Lower lobe of right lung (tissue), 2 donors: ENCODE measurements at regions not wholly inside any gene's neighbourhood (a gene's known extent, or its start where the extent isn't known, plus 50 kb on each side); places are given as distances from the start of the nearest gene placed in this dataset.

ENCODE experiments used
- ATAC-seq, 2 donors: fragments of 200-7000 bp; cut with Tn5 transposase; one replicate each; pipeline ENCODE4 v1.9.1; 2020 to 2022; ENCODE audit warnings: mild to moderate bottlenecking in 2 of 2, moderate library complexity in 2 of 2
- DNase-seq: peaks from one replicate; pipeline ENCODE4 v3.0.0-alpha.2; 2020
- H3K27ac ChIP-seq: fragments of 200-600 bp; one replicate; pipeline ENCODE4 v1.8.0; 2022
- H3K27me3 ChIP-seq: fragments of 200-600 bp; one replicate; pipeline ENCODE4 v1.8.0; 2022; ENCODE audit warnings: low read depth
- H3K36me3 ChIP-seq: fragments of 200-600 bp; one replicate; pipeline ENCODE4 v1.8.0; 2022; ENCODE audit warnings: mild to moderate bottlenecking
- H3K4me1 ChIP-seq: fragments of 200-600 bp; one replicate; pipeline ENCODE4 v1.8.0; 2022
- H3K4me3 ChIP-seq: fragments of 200-600 bp; one replicate; pipeline ENCODE4 v1.8.0; 2022; ENCODE audit warnings: mild to moderate bottlenecking
- H3K9me3 ChIP-seq: fragments of 200-600 bp; one replicate; pipeline ENCODE4 v1.8.0; 2022
- intact Hi-C: fragments of 100-400 bp; cut with DNase I; formaldehyde crosslinking; loops from one replicate; pipeline ENCODE4 v1.11.0; 2022
- TF ChIP-seq, protein P1 (sequence below): fragments of 200-600 bp; IDR thresholded peaks from one replicate; pipeline ENCODE4 v1.8.0; 2022; ENCODE audit warnings: antibody characterized with exemption, mild to moderate bottlenecking
- donor health status: DM: no; HTN: yes; CAD: no; lungs with severe emphysema.

DNA sequence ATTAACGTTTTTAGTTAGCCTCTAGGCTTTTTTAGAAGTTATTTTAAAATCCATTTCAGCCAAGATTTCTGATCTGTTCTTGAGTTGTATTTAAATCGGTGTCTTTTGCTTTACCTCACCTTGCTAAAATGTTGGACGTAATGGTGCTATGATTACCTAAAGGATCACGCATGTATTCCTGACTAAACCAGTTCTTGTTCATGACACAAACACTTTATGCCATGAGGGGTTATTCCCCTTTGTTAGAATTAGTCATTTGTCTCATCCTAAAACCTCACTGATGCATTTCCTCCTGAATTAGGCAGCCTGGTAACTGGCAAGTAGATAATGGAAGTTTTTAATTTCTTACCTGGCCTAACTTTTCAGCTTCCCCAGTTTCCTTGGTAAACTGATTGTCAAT lies 185.4 kb upstream of the TANK start:
- no peak overlapping the region for H3K27ac ChIP-seq
- intact Hi-C loops, result no loop called here
- DNase-seq, result no peak
- no peaks in the 10 kb centered on the region for H3K27me3 ChIP-seq
- H3K4me1 ChIP-seq, result no peaks in the 10 kb centered on the region
- H3K36me3 ChIP-seq, result no peaks in the 10 kb centered on the region
- TF ChIP-seq, protein P1, sequence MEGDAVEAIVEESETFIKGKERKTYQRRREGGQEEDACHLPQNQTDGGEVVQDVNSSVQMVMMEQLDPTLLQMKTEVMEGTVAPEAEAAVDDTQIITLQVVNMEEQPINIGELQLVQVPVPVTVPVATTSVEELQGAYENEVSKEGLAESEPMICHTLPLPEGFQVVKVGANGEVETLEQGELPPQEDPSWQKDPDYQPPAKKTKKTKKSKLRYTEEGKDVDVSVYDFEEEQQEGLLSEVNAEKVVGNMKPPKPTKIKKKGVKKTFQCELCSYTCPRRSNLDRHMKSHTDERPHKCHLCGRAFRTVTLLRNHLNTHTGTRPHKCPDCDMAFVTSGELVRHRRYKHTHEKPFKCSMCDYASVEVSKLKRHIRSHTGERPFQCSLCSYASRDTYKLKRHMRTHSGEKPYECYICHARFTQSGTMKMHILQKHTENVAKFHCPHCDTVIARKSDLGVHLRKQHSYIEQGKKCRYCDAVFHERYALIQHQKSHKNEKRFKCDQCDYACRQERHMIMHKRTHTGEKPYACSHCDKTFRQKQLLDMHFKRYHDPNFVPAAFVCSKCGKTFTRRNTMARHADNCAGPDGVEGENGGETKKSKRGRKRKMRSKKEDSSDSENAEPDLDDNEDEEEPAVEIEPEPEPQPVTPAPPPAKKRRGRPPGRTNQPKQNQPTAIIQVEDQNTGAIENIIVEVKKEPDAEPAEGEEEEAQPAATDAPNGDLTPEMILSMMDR, result no peak
- no peak for ATAC-seq
- no peaks in the 10 kb centered on the region for H3K9me3 ChIP-seq
- no peak overlapping the region for H3K4me3 ChIP-seq

- TF ChIP-seq, protein P1, result no peak
- no peaks in the 10 kb centered on the region for H3K27me3 ChIP-seq
- no peak for DNase-seq
- no peak overlapping the region for H3K4me3 ChIP-seq
- no peaks in the 10 kb centered on the region for H3K9me3 ChIP-seq
- ATAC-seq, result no peak
- intact Hi-C loops, result no loop called here
- H3K27ac ChIP-seq, result no peak overlapping the region
- no peaks in the 10 kb centered on the region for H3K4me1 ChIP-seq
- no peaks in the 10 kb centered on the region for H3K36me3 ChIP-seq
Measured at GRCh38 chr2:160976797-160977196, 183.4 kb upstream of the TANK start.

DNA sequence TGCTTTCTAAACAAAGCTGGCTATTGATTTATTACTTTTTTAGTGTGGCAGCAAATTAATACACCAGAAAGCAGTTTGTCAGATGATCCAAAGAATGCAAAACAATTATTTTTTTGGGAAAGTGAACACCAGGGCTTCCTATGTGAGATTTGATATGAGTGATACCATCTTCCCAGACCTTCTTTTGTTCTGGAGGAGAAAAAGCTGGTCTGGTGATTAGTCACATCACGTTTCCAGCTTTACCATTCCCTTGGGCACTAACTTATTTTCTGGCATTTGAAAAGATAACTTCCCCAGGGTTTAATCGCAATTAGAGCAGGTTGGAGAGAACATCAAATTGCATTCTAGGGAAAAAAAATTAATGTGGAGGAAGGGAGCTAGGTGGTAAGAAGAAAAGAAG lies 182.9 kb upstream of the TANK start:
- DNase-seq, result no peak

GRCh38 chr2:160977854-160978253 lies 182.4 kb upstream of the TANK start:
- no peak overlapping the region for H3K4me3 ChIP-seq
- H3K27me3 ChIP-seq, result no peaks in the 10 kb centered on the region
- H3K27ac ChIP-seq, result no peak overlapping the region
- H3K4me1 ChIP-seq, result no peaks in the 10 kb centered on the region
- no peaks in the 10 kb centered on the region for H3K36me3 ChIP-seq
- TF ChIP-seq, protein P1, result no peak
- DNase-seq (no peak), ATAC-seq (no peak)
- intact Hi-C loops, result no loop called here
- H3K9me3 ChIP-seq, result no peaks in the 10 kb centered on the region

More for the DNA sequence above, 182.9 kb upstream of the TANK start:
- Histone ChIP-seq H3K9me3 (no peaks in the 10 kb centered on the region), H3K27me3 (no peaks in the 10 kb centered on the region), H3K36me3 (no peaks in the 10 kb centered on the region), H3K4me1 (no peaks in the 10 kb centered on the region), H3K27ac (no peak overlapping the region), H3K4me3 (no peak overlapping the region)
- ATAC-seq, result no peak
- intact Hi-C loops, result no loop called here
- TF ChIP-seq, protein P1, result no peak

DNA sequence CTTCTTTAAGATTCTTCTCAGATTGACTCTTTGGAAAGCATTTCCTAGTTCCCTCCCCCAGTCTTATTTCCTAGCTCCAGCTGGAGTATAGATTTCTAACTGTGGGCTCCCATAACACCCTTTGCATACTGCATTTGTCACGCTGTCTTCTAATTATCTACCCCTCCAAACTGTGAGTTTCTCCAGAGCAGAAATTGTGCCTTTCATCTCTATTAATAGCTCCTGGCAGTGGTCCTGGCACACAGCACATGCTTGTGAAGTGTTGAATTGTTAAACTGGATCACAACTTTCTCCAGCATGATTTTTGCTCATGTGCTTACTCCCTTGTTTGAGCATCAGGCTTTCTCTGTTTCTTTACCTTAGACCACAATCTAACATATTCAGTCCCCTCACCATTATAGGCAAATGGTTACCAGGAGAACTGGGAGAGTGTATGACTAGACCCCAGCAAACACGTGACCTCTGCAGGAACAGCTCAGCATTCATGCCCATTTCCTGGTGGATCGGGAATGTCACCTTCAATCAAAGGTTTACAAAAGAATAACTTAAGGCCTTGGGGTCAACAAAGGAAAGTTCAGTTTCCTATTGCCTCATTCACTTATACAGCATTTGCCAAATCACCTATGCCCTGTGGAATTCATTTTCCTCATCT lies 175.7 kb upstream of the TANK start:
- DNase-seq (no peak), ATAC-seq (no peak)
- Histone ChIP-seq H3K9me3 (no peaks in the 10 kb centered on the region), H3K36me3 (no peaks in the 10 kb centered on the region), H3K4me3 (no peak overlapping the region), H3K4me1 (no peaks in the 10 kb centered on the region), H3K27ac (no peak overlapping the region), H3K27me3 (no peaks in the 10 kb centered on the region)
- intact Hi-C loops, result no loop called here
- TF ChIP-seq, protein P1, result no peak
